Endothelial cell of umbilical vein (primary cell): ENCODE measurements at regions not wholly inside any gene's neighbourhood (a gene's known extent, or its start where the extent isn't known, plus 50 kb on each side); places are given as distances from the start of the nearest gene placed in this dataset.

Experiments used
- BruUV-seq: library from RNA; stranded (reverse); fragments of 400-500 nt; replicated peaks from 2 replicates; lab custom pipeline; 2021; lab: Mats Ljungman, UMichigan
- CTCF ChIA-PET: fragments of 300-600, 350-600 bp; sonication (Branson Sonifier 250); formaldehyde crosslinking; loops from one replicate; lab custom pipeline; 2021; ENCODE audit warnings: antibody characterized with exemption, inconsistent platforms; lab: Charles Lee
- POLR2A ChIA-PET: fragments of 300-600, 350-600 bp; sonication (Branson Sonifier 250); formaldehyde crosslinking; loops from one replicate; lab custom pipeline; 2021; ENCODE audit warnings: antibody characterized with exemption, inconsistent platforms; lab: Charles Lee
- DNase-seq: peaks from one replicate; pipeline ENCODE4 v3.0.0-alpha.2; 2011; ENCODE audit warnings: low read depth, low spot score
- FAIRE-seq: peaks from 2 replicates; lab custom pipeline; 2011; peaks lifted over from hg19 to GRCh38; lab: Jason Lieb, UNC
- H2AFZ ChIP-seq: 2 replicates; pipeline ENCODE4 v1.6.0; 2012; ENCODE audit warnings: low read depth, low read length, control low read depth, inconsistent platforms
- H3K27ac ChIP-seq: 2 replicates; pipeline ENCODE4 v1.5.1; 2011; ENCODE audit warnings: low read depth, mild to moderate bottlenecking, control low read depth, low read length, moderate library complexity; ENCODE audit not compliant: insufficient read depth
- H3K27me3 ChIP-seq, 2 experiments: 2 replicates each; pipeline versions ENCODE4 v1.6.0 to v1.6.1; 2011; ENCODE audit warnings: low read length in 2 of 2, mixed read lengths in 1 of 2; ENCODE audit not compliant: control insufficient read depth in 2 of 2, insufficient read depth in 2 of 2
- H3K36me3 ChIP-seq, 2 experiments: 2 replicates in 1 of 2; 3 replicates in 1 of 2; pipeline ENCODE4 v1.5.1; 2011; ENCODE audit warnings: low read length in 2 of 2, mild to moderate bottlenecking in 1 of 2, moderate library complexity in 1 of 2; ENCODE audit not compliant: control insufficient read depth in 2 of 2, insufficient read depth in 2 of 2; ENCODE audit errors: extremely low read depth in 1 of 2
- H3K4me1 ChIP-seq: 3 replicates; pipeline ENCODE4 v1.5.1; 2011; ENCODE audit warnings: mild to moderate bottlenecking, low read length; ENCODE audit not compliant: control insufficient read depth, insufficient read depth; ENCODE audit errors: extremely low read depth
- H3K4me2 ChIP-seq: 2 replicates; pipeline ENCODE4 v1.6.1; 2011; ENCODE audit warnings: low read length, control low read depth, mixed read lengths; ENCODE audit not compliant: insufficient read depth
- H3K4me3 ChIP-seq, 3 experiments: fragments of 200-600 bp in 1 of 3; sonication (generic), shearing (Covaris generic) in 1 of 3; replicated peaks in 1 of 3; 2 replicates each; pipeline ENCODE4 v1.5.1; 2011 to 2016; ENCODE audit warnings: control low read depth in 3 of 3, low read length in 3 of 3, mild to moderate bottlenecking in 2 of 3, inconsistent platforms in 1 of 3, low read depth in 1 of 3, moderate library complexity in 1 of 3; ENCODE audit not compliant: insufficient read depth in 1 of 3
- H3K79me2 ChIP-seq: 2 replicates; pipeline ENCODE4 v1.6.0; 2012; ENCODE audit warnings: low read length, inconsistent platforms; ENCODE audit not compliant: control insufficient read depth, insufficient read depth
- H3K9ac ChIP-seq: replicated peaks from 2 replicates; pipeline ENCODE3; 2011; ENCODE audit warnings: low read length, control low read depth; ENCODE audit not compliant: insufficient read depth; ENCODE audit errors: extremely low read depth
- H3K9me1 ChIP-seq: replicated peaks from 3 replicates; pipeline ENCODE4 v1.6.0; 2011; ENCODE audit warnings: mild to moderate bottlenecking, low read length; ENCODE audit not compliant: control insufficient read depth, insufficient read depth; ENCODE audit errors: extremely low read depth
- H3K9me3 ChIP-seq: replicated peaks from 2 replicates; pipeline ENCODE4 v1.5.1; 2012; ENCODE audit warnings: low read length, inconsistent platforms; ENCODE audit not compliant: control insufficient read depth, insufficient read depth
- H4K20me1 ChIP-seq: replicated peaks from 2 replicates; pipeline ENCODE3; 2011; ENCODE audit warnings: mild to moderate bottlenecking, low read length; ENCODE audit not compliant: control insufficient read depth, insufficient read depth; ENCODE audit errors: extremely low read depth
- CTCF ChIP-seq, 2 donors: IDR thresholded peaks; 1 replicate in 1 of 2; 2 replicates in 1 of 2; pipeline ENCODE4 v1.5.1; 2011; ENCODE audit warnings: low read length in 2 of 2, mild to moderate bottlenecking in 2 of 2, moderate library complexity in 2 of 2, control low read depth in 1 of 2, inconsistent platforms in 1 of 2, low read depth in 1 of 2; ENCODE audit not compliant: insufficient read depth in 1 of 2; ENCODE audit errors: extremely low read depth in 1 of 2
- EZH2 ChIP-seq: IDR thresholded peaks from 2 replicates; pipeline ENCODE4 v1.6.1; 2012; ENCODE audit warnings: borderline replicate concordance, low read depth, mild to moderate bottlenecking, moderate library complexity, low read length, inconsistent platforms; ENCODE audit not compliant: severe bottlenecking
- FOS ChIP-seq: IDR thresholded peaks from 2 replicates; pipeline ENCODE4 v1.6.1; 2011; ENCODE audit warnings: mild to moderate bottlenecking, low read length, moderate library complexity, borderline replicate concordance; ENCODE audit not compliant: insufficient read depth
- MAX ChIP-seq: IDR thresholded peaks from 2 replicates; pipeline ENCODE4 v1.6.1; 2011; ENCODE audit not compliant: insufficient read depth, insufficient read length
- MYC ChIP-seq: IDR thresholded peaks from one replicate; pipeline ENCODE4 v1.6.1; 2011; ENCODE audit warnings: mild to moderate bottlenecking, low read depth, low read length
- POLR2AphosphoS5 ChIP-seq: IDR thresholded peaks from 2 replicates; pipeline ENCODE4 v1.6.1; 2012; ENCODE audit warnings: low read depth, mild to moderate bottlenecking, control low read depth, low read length, moderate library complexity; ENCODE audit not compliant: insufficient read depth
- dilution Hi-C: fragments of 300-500 bp; cut with MboI; formaldehyde crosslinking; loops from one replicate; pipeline ENCODE4 v1.15.0; 2019; ENCODE audit warnings: low sequenced_read_pairs; ENCODE audit not compliant: extremely low pct_ligation_motif_present
- intact Hi-C: fragments of 100-400 bp; cut with micrococcal nuclease; formaldehyde crosslinking; loops from one replicate; pipeline ENCODE4 v1.10.0; 2022

DNA sequence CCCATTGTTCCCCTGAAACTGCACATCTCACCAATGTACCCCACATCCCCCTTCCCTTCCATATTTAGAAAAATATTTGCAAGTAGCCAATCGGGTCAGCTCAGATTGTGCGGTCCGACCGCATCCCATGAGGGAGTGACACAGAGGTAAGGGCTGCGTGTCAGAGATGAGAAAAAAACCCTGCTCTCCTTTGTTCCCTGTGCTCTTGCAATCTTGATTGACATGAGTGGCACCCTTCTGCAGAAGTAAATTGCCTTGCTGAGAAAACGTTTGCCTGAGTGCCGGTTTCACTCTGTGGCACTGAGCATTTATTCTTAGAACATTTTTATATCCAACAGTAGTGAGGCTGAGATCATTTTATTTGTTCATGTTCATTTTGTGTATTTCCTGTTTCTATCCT is 81.6 kb upstream of the CCDC90B start:
- no peaks in the 10 kb centered on the region for H4K20me1 ChIP-seq
- H2AFZ ChIP-seq, result no peak overlapping the region
- intact Hi-C loops (no loop called here), dilution Hi-C loops (no loop called here)
- no peak overlapping the region for H3K4me2 ChIP-seq
- no peaks in the 10 kb centered on the region for H3K79me2 ChIP-seq
- no peaks in the 10 kb centered on the region for H3K9me1 ChIP-seq
- DNase-seq (no peak), FAIRE-seq (no peak)
- no peaks in the 10 kb centered on the region for H3K27me3 ChIP-seq
- BruUV-seq, result no TSS peak
- POLR2A ChIA-PET, result no interaction called here
- no peak overlapping the region for H3K27ac ChIP-seq
- no peak overlapping the region for H3K4me3 ChIP-seq
- CTCF ChIA-PET, result no interaction called here
- H3K9ac ChIP-seq, result no peak overlapping the region
- TF ChIP-seq MYC, result no peak
- TF ChIP-seq MAX, result no peak
- no peak for TF ChIP-seq CTCF (IDR thresholded peaks at IDR 0.05; ENCODE audit: extremely low read depth in 1 of 2, insufficient read depth in 1 of 2, low read depth in 1 of 2, low read length in 2 of 2)
- TF ChIP-seq POLR2AphosphoS5, result no peak
- TF ChIP-seq FOS, result no peak
- TF ChIP-seq EZH2, result no peak
- H3K9me3 ChIP-seq, result no peaks in the 10 kb centered on the region
- no peaks in the 10 kb centered on the region for H3K4me1 ChIP-seq
- no peaks in the 10 kb centered on the region for H3K36me3 ChIP-seq
